ENCODE measurements at regions not wholly inside any gene's neighbourhood (a gene's known extent, or its start where the extent isn't known, plus 50 kb on each side); places are given as distances from the start of the nearest gene placed in this dataset.

DNA sequence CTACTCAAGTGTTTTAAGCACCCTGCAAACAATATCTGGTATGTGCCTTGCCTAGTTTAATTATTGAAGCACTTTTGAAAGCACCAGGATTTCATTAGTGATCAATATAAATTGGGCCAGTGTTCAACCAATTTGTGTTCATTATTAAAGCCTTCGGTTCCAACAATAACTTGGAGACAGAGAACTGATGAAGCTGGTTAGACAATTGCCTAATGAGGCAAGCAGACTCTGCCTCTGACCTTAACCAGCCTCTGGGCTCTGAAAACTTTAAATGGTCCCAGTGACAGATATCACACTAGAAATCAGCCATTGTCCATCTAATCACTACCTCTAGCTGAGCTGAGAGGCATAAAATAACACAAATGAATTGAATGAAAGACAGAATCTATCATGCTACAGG, 139.9 kb upstream of the CNTN6 start:
- Histone ChIP-seq H3K9me3 (replicated peaks) (no peaks in the 10 kb centered on the region), H3K27me3 (no peaks in the 10 kb centered on the region), H3K4me3 (no peak overlapping the region), H3K4me1 (no peaks in the 10 kb centered on the region), H3K36me3 (no peaks in the 10 kb centered on the region), H3K27ac (no peak overlapping the region)
- no peak for DNase-seq

DNA sequence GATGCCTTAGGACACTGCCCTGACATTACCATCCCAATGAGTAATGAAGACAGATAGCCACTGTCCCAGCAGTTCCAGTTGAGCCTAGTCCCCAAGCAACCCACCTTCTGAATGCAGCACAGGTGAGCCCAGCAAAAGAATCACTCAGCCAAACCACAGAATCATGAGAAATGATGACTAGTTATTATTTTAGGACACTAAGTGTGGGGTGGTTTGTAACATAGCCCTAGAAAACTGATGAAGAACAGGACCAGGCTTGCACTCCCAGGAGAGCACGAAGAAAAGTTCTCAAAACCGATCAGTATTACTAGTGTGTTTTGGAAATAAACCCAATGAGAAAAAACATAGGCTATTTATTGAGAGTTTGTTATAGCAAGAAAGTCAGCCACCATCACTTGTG, 129.6 kb upstream of the CNTN6 start:
- H3K27ac ChIP-seq: no peak overlapping the region
- H3K27me3 ChIP-seq: no peaks in the 10 kb centered on the region
- H3K9me3 ChIP-seq (replicated peaks): no peaks in the 10 kb centered on the region
- DNase-seq: no peak
- H3K4me3 ChIP-seq: no peak overlapping the region
- H3K4me1 ChIP-seq: no peaks in the 10 kb centered on the region
- H3K36me3 ChIP-seq: no peaks in the 10 kb centered on the region

DNA sequence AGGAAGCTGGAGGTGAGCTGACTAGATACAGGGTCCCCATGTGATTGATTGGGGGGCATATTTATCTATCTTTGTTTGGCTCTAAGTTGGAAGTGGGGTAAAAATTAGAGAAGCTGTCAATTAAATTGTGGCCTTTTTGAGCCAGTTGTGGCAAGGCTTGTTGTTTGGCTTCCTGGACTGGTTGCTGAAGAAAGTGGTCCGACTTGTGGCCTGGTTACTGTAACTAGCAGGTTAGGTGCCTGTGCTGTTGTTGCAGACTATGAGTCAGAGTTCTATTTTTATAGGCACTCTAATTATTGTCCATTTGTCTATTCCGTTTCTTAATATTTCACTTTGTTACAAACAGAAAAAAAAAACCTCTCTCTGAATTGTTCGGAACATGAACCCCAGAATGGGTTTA, 129.1 kb upstream of the CNTN6 start:
- Histone ChIP-seq H3K27me3 (no peaks in the 10 kb centered on the region), H3K27ac (no peak overlapping the region), H3K36me3 (no peaks in the 10 kb centered on the region), H3K4me3 (no peak overlapping the region), H3K4me1 (no peaks in the 10 kb centered on the region), H3K9me3 (replicated peaks) (no peaks in the 10 kb centered on the region)
- no peak for DNase-seq

DNA sequence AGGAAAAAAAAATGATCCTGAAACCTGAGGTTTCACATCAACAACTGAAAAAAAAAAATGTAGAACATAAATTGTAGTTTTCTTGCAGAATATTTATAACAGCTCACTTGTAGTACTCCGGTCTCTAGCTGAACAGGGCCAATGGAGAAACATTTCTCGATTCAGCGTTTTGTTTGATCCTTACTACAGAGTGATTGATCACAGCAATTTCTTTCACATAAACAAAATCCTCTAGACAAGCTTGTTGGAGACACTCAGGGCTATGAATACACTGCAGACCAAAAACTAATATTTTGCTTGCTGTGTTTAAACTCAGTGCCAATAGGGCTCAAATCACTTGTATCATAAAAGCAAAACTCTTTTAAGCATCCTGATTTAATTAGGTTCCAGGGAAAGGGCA, 127.0 kb upstream of the CNTN6 start:
- Histone ChIP-seq H3K4me3 (no peak overlapping the region), H3K36me3 (no peaks in the 10 kb centered on the region), H3K4me1 (no peaks in the 10 kb centered on the region), H3K27me3 (no peaks in the 10 kb centered on the region), H3K9me3 (replicated peaks) (no peaks in the 10 kb centered on the region), H3K27ac (no peak overlapping the region)
- no peak for DNase-seq

- DNase-seq: no peak
- Histone ChIP-seq H3K27ac (no peak overlapping the region), H3K4me1 (no peaks in the 10 kb centered on the region), H3K9me3 (replicated peaks) (no peaks in the 10 kb centered on the region), H3K4me3 (no peak overlapping the region; the same call in 1 of the 2 replicates), H3K27me3 (no peaks in the 10 kb centered on the region), H3K36me3 (no peaks in the 10 kb centered on the region)
Measured at GRCh38 chr3:966341-966740, 126.5 kb upstream of the CNTN6 start.

DNA sequence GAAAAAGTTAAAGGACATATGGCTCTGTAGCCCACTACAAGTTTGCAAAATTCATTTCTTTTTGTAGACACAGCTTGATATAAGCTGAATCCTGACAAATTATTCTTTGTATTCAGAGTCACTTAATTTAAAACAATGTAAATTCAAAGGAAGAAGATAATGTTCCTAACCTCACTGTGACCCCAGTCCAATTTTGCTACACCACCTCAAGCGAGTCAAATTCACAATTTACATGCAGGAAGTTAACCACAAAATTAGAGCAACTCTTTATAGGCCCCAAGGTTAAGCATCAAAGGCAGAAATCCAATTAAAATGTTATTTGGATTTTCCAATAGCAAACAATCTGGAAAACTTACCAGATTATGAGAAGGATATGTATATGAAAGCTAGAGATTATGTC, 119.5 kb upstream of the CNTN6 start:
- H3K36me3 ChIP-seq: no peaks in the 10 kb centered on the region
- H3K9me3 ChIP-seq (replicated peaks): no peaks in the 10 kb centered on the region
- H3K4me3 ChIP-seq: no peak overlapping the region
- no peak overlapping the region for H3K27ac ChIP-seq
- peaks cover 4% of the 10 kb centered on the region; the same call in 1 of the 2 replicates for H3K4me1 ChIP-seq
- no peaks in the 10 kb centered on the region for H3K27me3 ChIP-seq
- DNase-seq: no peak

GRCh38 chr3:976006-976405, 116.8 kb upstream of the CNTN6 start:
- Histone ChIP-seq H3K4me3 (no peak overlapping the region), H3K27me3 (no peaks in the 10 kb centered on the region), H3K36me3 (no peaks in the 10 kb centered on the region), H3K4me1 (peaks cover 4% of the 10 kb centered on the region; the same call in 1 of the 2 replicates), H3K9me3 (replicated peaks) (no peaks in the 10 kb centered on the region), H3K27ac (peak overlapping the region; percentile 13; the same call in 1 of the 2 replicates)
- DNase-seq: peak; percentile 19 to 52

- Histone ChIP-seq H3K4me3 (no peak overlapping the region), H3K9me3 (replicated peaks) (no peaks in the 10 kb centered on the region), H3K4me1 (peaks cover 3% of the 10 kb centered on the region; the same call in 1 of the 2 replicates), H3K36me3 (no peaks in the 10 kb centered on the region), H3K27me3 (no peaks in the 10 kb centered on the region), H3K27ac (no peak overlapping the region)
- DNase-seq: no peak
Measured at GRCh38 chr3:981156-981555, 111.7 kb upstream of the CNTN6 start.

DNA sequence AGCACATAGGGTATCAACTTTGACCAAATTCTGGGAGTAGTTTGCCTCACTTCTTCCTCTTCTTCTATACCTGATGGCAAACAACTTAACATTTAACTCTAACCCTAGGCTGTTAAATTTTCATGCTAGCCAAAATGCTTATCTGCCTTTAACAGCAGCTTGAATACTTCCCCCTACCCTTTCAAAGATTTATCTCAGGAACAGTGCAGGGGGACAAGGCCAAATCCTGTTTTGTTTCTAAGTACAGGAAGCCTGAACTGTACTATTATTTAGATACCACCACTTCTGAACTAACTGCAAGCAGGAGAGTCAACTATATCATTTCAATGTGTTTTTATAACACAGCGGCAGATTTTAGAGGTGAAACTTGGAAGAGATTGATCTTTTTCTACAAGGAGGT, 104.0 kb upstream of the CNTN6 start:
- H3K27me3 ChIP-seq: no peaks in the 10 kb centered on the region
- no peaks in the 10 kb centered on the region for H3K36me3 ChIP-seq
- no peak overlapping the region for H3K27ac ChIP-seq
- H3K4me3 ChIP-seq: no peak overlapping the region
- H3K9me3 ChIP-seq (replicated peaks): no peaks in the 10 kb centered on the region
- H3K4me1 ChIP-seq: no peaks in the 10 kb centered on the region
- DNase-seq: no peak

DNA sequence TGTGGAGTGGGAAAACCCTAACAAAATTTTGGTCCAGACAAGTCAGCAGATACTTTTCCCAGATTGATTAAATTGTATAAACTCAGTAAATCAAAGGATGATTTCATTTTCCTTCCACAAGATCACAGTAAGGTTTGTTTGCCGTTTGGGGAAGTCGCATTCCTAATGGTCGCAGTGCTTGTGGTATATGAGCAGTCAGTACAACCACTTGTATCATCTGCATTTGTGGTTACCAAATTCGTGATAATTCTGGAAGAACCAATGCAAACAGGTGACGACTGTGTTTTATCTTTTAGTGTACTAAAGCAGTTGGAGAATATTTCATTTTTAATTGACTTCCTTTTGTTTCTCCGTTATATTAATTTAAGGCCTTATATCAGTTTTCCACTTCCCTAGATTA, 100.0 kb upstream of the CNTN6 start:
- Histone ChIP-seq H3K27me3 (no peaks in the 10 kb centered on the region), H3K27ac (no peak overlapping the region), H3K9me3 (replicated peaks) (no peaks in the 10 kb centered on the region), H3K4me1 (no peaks in the 10 kb centered on the region), H3K36me3 (no peaks in the 10 kb centered on the region), H3K4me3 (no peak overlapping the region)
- DNase-seq: no peak

DNA sequence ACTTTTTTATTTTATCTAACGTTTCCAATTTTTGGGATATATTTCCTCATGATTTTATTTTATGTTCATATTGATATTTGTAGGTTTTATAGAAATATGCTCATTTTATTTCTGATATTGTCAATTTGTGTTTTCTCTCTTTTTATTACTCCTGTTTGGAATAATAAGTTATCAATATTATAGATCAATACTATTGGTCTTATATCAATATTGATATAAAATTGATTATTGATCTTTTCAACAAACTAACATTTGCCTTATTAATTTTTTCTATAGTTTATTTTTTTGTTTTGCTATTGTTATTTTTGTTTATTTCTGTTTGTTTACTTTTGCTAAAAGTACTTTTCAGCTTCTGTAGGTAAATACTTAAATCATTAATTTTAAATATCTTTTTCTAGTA, 90.8 kb upstream of the CNTN6 start:
- Histone ChIP-seq H3K36me3 (no peaks in the 10 kb centered on the region), H3K9me3 (replicated peaks) (no peaks in the 10 kb centered on the region), H3K4me1 (no peaks in the 10 kb centered on the region), H3K27me3 (no peaks in the 10 kb centered on the region), H3K27ac (no peak overlapping the region), H3K4me3 (no peak overlapping the region)
- no peak for DNase-seq

- Histone ChIP-seq H3K4me3 (no peak overlapping the region), H3K9me3 (replicated peaks) (no peaks in the 10 kb centered on the region), H3K27ac (no peak overlapping the region), H3K36me3 (no peaks in the 10 kb centered on the region), H3K4me1 (no peaks in the 10 kb centered on the region), H3K27me3 (no peaks in the 10 kb centered on the region)
- peak in 1 of 2 experiments; percentile 2 for DNase-seq
Measured at GRCh38 chr3:1007866-1008265, 85.0 kb upstream of the CNTN6 start.

DNA sequence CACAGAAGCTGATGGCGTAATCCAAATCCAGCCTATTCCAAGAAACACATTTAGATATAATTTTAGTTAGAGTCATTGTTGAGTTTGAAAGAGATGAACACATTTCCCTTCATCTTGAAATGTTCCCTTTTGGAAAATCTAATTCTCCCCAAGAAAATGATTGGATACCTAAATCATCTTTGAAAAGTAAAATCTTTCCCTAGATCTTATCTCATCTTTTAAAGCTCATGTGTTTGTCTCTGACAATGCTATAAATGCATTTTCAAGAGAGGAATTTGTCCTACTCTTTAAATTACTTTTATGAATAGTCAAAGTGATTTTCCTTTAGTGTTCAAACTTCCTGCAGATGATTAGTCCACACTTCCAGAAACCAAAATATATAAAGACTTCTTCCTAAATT, 82.6 kb upstream of the CNTN6 start:
- Histone ChIP-seq H3K27me3 (no peaks in the 10 kb centered on the region), H3K27ac (no peak overlapping the region), H3K36me3 (no peaks in the 10 kb centered on the region), H3K9me3 (replicated peaks) (no peaks in the 10 kb centered on the region), H3K4me3 (no peak overlapping the region), H3K4me1 (no peaks in the 10 kb centered on the region)
- DNase-seq: no peak

- Histone ChIP-seq H3K27me3 (no peaks in the 10 kb centered on the region), H3K27ac (no peak overlapping the region), H3K4me1 (no peaks in the 10 kb centered on the region), H3K4me3 (no peak overlapping the region), H3K36me3 (no peaks in the 10 kb centered on the region), H3K9me3 (replicated peaks) (no peaks in the 10 kb centered on the region)
- no peak for DNase-seq
Measured at GRCh38 chr3:1015826-1016225, 77.0 kb upstream of the CNTN6 start.

DNA sequence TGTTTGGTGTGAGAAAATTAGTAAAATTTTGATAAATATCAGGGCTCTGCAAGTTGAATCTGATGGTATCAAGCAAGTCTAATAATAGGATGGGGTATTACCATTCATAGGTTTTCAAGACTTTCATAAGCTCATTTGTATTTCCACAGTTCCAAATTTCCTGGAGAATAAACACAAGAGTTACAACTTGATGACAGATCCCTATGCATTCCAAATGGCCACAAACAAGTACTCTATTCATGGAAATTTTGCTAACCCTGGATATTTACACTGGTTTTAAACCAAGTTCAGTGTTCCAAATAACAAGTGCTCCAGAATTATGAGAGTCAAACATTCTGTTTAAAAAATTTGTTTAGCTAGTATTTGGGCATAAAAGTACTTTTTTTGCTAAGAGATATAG, 75.0 kb upstream of the CNTN6 start:
- no peak for DNase-seq
- no peak overlapping the region for H3K27ac ChIP-seq
- no peak overlapping the region for H3K4me3 ChIP-seq
- H3K9me3 ChIP-seq (replicated peaks): no peaks in the 10 kb centered on the region
- H3K27me3 ChIP-seq: no peaks in the 10 kb centered on the region
- no peaks in the 10 kb centered on the region for H3K36me3 ChIP-seq
- no peaks in the 10 kb centered on the region for H3K4me1 ChIP-seq

DNA sequence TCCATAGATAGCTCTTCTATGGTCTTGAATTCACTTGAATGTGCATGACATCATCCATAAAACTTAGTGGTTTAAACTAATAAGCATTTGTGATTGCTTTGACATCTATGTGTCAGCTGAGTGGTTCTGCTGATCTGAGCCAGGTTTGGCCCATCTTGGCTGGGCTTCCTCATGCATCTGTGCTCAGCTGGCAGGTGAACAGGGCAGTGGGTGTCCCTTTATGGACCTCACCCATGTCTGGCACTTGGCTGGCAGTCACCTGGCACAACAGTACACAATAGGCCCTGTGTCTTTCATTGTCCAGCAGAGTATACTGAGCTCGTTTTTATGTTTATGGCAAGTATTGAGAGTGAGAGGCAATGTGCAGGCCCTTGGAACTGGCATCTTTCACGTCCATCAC, 73.7 kb upstream of the CNTN6 start:
- Histone ChIP-seq H3K36me3 (no peaks in the 10 kb centered on the region), H3K4me1 (no peaks in the 10 kb centered on the region), H3K27ac (no peak overlapping the region), H3K27me3 (no peaks in the 10 kb centered on the region), H3K4me3 (no peak overlapping the region), H3K9me3 (replicated peaks) (no peaks in the 10 kb centered on the region)
- no peak for DNase-seq

- H3K27ac ChIP-seq: no peak overlapping the region
- H3K27me3 ChIP-seq: no peaks in the 10 kb centered on the region
- H3K4me3 ChIP-seq: no peak overlapping the region
- H3K36me3 ChIP-seq: no peaks in the 10 kb centered on the region
- DNase-seq: no peak
- no peaks in the 10 kb centered on the region for H3K9me3 ChIP-seq (replicated peaks)
- no peaks in the 10 kb centered on the region for H3K4me1 ChIP-seq
Measured at GRCh38 chr3:1026395-1026794, 66.4 kb upstream of the CNTN6 start.

Measured in SJCRH30 (cell line).